HEK293 (cell line): ENCODE measurements at regions not wholly inside any gene's neighbourhood (a gene's known extent, or its start where the extent isn't known, plus 50 kb on each side); places are given as distances from the start of the nearest gene placed in this dataset.

ENCODE experiments used
- CTCF ChIA-PET: fragments of 350-600 bp; formaldehyde crosslinking; extraction: SDS; loops from one replicate; lab custom pipeline; 2021; ENCODE audit warnings: antibody characterized with exemption; lab: Yijun Ruan, JAX
- POLR2A ChIA-PET: fragments of 300-600 bp; formaldehyde crosslinking; extraction: SDS; loops from one replicate; lab custom pipeline; 2020; ENCODE audit warnings: antibody characterized with exemption, inconsistent platforms; lab: Yijun Ruan, JAX
- H3K27ac ChIP-seq: fragments of 200-500 bp; sonication (Bioruptor generic); 2 replicates; pipeline ENCODE4 v1.5.1; 2014; ENCODE audit warnings: low read depth, low read length, control low read depth, inconsistent platforms; ENCODE audit errors: extremely low read depth
- H3K36me3 ChIP-seq, 2 experiments: fragments of 200-500 bp in 1 of 2; sonication (Bioruptor generic) in 1 of 2; 1 replicate in 1 of 2; 2 replicates in 1 of 2; pipeline ENCODE4 v1.5.1; 2014 to 2017; ENCODE audit warnings: inconsistent platforms in 2 of 2, low read length in 2 of 2; ENCODE audit not compliant: control insufficient read depth in 2 of 2, insufficient read depth in 1 of 2
- H3K4me1 ChIP-seq: fragments of 200-500 bp; sonication (Bioruptor generic); 2 replicates; pipeline ENCODE4 v1.5.1; 2014; ENCODE audit warnings: mild to moderate bottlenecking, low read length, inconsistent platforms; ENCODE audit not compliant: control insufficient read depth, insufficient read depth
- H3K4me3 ChIP-seq: 2 replicates; pipeline ENCODE4 v1.5.1; 2011; ENCODE audit warnings: low read depth, mild to moderate bottlenecking, control low read depth, low read length, moderate library complexity
- H3K9me3 ChIP-seq: fragments of 200-500 bp; sonication (Bioruptor generic); 2 replicates; pipeline ENCODE4 v1.5.1; 2014; ENCODE audit warnings: low read depth, low read length, inconsistent platforms; ENCODE audit not compliant: control insufficient read depth, insufficient read depth
- GFI1B ChIP-seq: fragments of 450-650 bp; formaldehyde crosslinking; IDR thresholded peaks from 2 replicates; pipeline ENCODE4 v1.5.1; 2016; ENCODE audit warnings: missing biosample characterization, missing genetic modification characterization
- GLIS2 ChIP-seq: fragments of 450-650 bp; formaldehyde crosslinking; IDR thresholded peaks from 2 replicates; pipeline ENCODE4 v1.5.1; 2016; ENCODE audit warnings: missing biosample characterization, missing genetic modification characterization
- HOXA7 ChIP-seq: sonication (generic); formaldehyde crosslinking; IDR thresholded peaks from 2 replicates; pipeline ENCODE4 v1.8.1; 2022; ENCODE audit warnings: missing genetic modification reagents, borderline replicate concordance
- KLF16 ChIP-seq: fragments of 450-650 bp; formaldehyde crosslinking; IDR thresholded peaks from 2 replicates; pipeline ENCODE4 v1.5.1; 2017; ENCODE audit warnings: missing biosample characterization, missing genetic modification characterization
- ZBTB17 ChIP-seq: fragments of 450-650 bp; formaldehyde crosslinking; IDR thresholded peaks from 2 replicates; pipeline ENCODE4 v1.5.1; 2016; ENCODE audit warnings: missing biosample characterization, missing genetic modification characterization
- ZNF404 ChIP-seq: fragments of 450-650 bp; formaldehyde crosslinking; IDR thresholded peaks from 2 replicates; pipeline ENCODE4 v1.5.1; 2017; ENCODE audit warnings: missing biosample characterization, missing genetic modification characterization
- ZNF514 ChIP-seq: fragments of 450-650 bp; formaldehyde crosslinking; IDR thresholded peaks from 2 replicates; pipeline ENCODE4 v1.5.1; 2016; ENCODE audit warnings: missing biosample characterization, missing genetic modification characterization
- ZNF560 ChIP-seq: fragments of 450-650 bp; formaldehyde crosslinking; IDR thresholded peaks from 2 replicates; pipeline ENCODE4 v1.5.1; 2017; ENCODE audit warnings: missing biosample characterization, missing genetic modification characterization, borderline replicate concordance
- TF ChIP-seq, protein P1 (sequence below): IDR thresholded peaks from 2 replicates; pipeline ENCODE4 v1.6.1; 2011; ENCODE audit warnings: mild to moderate bottlenecking, low read depth, low read length, borderline replicate concordance
- TF ChIP-seq, protein P2 (sequence below): fragments of 450-650 bp; formaldehyde crosslinking; IDR thresholded peaks from 2 replicates; pipeline ENCODE4 v1.5.1; 2016; ENCODE audit warnings: missing biosample characterization, missing genetic modification characterization, borderline replicate concordance
- TF ChIP-seq, protein P3 (sequence below): fragments of 450-650 bp; formaldehyde crosslinking; IDR thresholded peaks from 2 replicates; pipeline ENCODE4 v1.5.1; 2016; ENCODE audit warnings: missing biosample characterization, missing genetic modification characterization
- TF ChIP-seq, protein P4 (sequence below): fragments of 450-650 bp; formaldehyde crosslinking; IDR thresholded peaks from 2 replicates; pipeline ENCODE4 v1.5.1; 2016; ENCODE audit warnings: missing biosample characterization, missing genetic modification characterization
- TF ChIP-seq, protein P5 (sequence below): fragments of 450-650 bp; formaldehyde crosslinking; conservative IDR thresholded peaks from 2 replicates; pipeline ENCODE4 v1.5.1; 2016; ENCODE audit warnings: low read depth, missing biosample characterization, missing genetic modification characterization
- TF ChIP-seq, protein P6 (sequence below): fragments of 450-650 bp; IDR thresholded peaks from 2 replicates; pipeline ENCODE4 v1.5.1; 2018; ENCODE audit warnings: missing biosample characterization, missing genetic modification characterization

DNA sequence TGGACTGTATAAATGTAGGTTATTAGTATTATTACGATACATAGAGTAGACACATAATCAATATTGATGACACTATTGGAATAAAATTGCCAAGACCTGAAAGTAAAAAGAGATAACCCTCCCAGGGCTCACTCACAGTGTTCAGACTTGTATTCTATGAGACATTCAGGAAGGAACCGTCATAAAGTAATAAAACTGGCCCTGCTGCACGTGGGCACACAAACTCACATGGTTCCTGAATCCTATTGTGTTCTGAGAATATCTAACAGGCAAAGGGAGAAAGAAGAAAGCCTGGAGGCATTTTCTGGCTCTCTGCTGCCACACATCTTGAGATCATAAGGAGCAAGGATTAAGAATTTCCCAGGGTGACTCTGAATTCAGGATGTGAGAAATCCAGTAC is 575.9 kb downstream of the HS3ST4 start:
- Histone ChIP-seq H3K36me3 (no peaks in the 10 kb centered on the region), H3K4me3 (no peak overlapping the region), H3K9me3 (no peaks in the 10 kb centered on the region), H3K27ac (no peak overlapping the region)
- CTCF ChIA-PET, result no interaction called here
- TF ChIP-seq, protein P1, sequence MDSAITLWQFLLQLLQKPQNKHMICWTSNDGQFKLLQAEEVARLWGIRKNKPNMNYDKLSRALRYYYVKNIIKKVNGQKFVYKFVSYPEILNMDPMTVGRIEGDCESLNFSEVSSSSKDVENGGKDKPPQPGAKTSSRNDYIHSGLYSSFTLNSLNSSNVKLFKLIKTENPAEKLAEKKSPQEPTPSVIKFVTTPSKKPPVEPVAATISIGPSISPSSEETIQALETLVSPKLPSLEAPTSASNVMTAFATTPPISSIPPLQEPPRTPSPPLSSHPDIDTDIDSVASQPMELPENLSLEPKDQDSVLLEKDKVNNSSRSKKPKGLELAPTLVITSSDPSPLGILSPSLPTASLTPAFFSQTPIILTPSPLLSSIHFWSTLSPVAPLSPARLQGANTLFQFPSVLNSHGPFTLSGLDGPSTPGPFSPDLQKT, result no peak
- TF ChIP-seq HOXA7 (CRISPR knock-in tag) (no peak), ZNF560 (tag by site-specific recombination) (no peak), ZBTB17 (no peak), ZNF404 (no peak)
- TF ChIP-seq, protein P2, sequence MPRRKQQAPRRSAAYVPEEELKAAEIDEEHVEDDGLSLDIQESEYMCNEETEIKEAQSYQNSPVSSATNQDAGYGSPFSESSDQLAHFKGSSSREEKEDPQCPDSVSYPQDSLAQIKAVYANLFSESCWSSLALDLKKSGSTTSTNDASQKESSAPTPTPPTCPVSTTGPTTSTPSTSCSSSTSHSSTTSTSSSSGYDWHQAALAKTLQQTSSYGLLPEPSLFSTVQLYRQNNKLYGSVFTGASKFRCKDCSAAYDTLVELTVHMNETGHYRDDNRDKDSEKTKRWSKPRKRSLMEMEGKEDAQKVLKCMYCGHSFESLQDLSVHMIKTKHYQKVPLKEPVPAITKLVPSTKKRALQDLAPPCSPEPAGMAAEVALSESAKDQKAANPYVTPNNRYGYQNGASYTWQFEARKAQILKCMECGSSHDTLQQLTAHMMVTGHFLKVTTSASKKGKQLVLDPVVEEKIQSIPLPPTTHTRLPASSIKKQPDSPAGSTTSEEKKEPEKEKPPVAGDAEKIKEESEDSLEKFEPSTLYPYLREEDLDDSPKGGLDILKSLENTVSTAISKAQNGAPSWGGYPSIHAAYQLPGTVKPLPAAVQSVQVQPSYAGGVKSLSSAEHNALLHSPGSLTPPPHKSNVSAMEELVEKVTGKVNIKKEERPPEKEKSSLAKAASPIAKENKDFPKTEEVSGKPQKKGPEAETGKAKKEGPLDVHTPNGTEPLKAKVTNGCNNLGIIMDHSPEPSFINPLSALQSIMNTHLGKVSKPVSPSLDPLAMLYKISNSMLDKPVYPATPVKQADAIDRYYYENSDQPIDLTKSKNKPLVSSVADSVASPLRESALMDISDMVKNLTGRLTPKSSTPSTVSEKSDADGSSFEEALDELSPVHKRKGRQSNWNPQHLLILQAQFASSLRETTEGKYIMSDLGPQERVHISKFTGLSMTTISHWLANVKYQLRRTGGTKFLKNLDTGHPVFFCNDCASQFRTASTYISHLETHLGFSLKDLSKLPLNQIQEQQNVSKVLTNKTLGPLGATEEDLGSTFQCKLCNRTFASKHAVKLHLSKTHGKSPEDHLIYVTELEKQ (tag by site-specific recombination), result no peak
- TF ChIP-seq, protein P3, sequence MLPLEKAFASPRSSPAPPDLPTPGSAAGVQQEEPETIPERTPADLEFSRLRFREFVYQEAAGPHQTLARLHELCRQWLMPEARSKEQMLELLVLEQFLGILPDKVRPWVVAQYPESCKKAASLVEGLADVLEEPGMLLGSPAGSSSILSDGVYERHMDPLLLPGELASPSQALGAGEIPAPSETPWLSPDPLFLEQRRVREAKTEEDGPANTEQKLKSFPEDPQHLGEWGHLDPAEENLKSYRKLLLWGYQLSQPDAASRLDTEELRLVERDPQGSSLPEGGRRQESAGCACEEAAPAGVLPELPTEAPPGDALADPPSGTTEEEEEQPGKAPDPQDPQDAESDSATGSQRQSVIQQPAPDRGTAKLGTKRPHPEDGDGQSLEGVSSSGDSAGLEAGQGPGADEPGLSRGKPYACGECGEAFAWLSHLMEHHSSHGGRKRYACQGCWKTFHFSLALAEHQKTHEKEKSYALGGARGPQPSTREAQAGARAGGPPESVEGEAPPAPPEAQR, result no peak
- TF ChIP-seq, all 188 proteins: peak for 0
- POLR2A ChIA-PET, result no interaction called here
- no peaks in the 10 kb centered on the region for H3K4me1 ChIP-seq

DNA sequence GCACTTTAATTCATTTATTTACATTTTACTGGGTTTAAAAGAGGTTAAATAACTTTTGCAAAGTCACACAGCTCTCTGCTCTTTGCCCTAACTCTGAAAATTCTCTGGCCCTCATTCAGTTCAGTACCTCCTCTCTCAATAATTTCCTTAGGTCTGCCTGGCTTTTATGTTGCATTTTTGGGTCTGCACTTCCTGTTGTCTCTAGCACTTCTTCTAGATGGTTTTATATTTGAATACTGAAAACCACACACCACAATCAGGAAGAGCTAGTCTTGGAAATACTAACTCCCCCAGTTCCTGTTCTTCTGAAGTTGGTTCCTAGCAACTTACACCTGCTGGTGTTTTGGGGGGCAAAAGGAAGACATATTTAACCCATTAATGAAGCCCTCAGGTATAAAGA is 577.9 kb downstream of the HS3ST4 start:
- Histone ChIP-seq H3K9me3 (no peaks in the 10 kb centered on the region), H3K4me3 (no peak overlapping the region), H3K4me1 (no peaks in the 10 kb centered on the region), H3K36me3 (no peaks in the 10 kb centered on the region), H3K27ac (no peak overlapping the region)
- ChIA-PET POLR2A (no interaction called here), CTCF (no interaction called here)
- TF ChIP-seq GFI1B (no peak), KLF16 (tag by site-specific recombination) (no peak), GLIS2 (tag by site-specific recombination) (no peak), ZNF514 (tag by site-specific recombination) (no peak)
- TF ChIP-seq, protein P4, sequence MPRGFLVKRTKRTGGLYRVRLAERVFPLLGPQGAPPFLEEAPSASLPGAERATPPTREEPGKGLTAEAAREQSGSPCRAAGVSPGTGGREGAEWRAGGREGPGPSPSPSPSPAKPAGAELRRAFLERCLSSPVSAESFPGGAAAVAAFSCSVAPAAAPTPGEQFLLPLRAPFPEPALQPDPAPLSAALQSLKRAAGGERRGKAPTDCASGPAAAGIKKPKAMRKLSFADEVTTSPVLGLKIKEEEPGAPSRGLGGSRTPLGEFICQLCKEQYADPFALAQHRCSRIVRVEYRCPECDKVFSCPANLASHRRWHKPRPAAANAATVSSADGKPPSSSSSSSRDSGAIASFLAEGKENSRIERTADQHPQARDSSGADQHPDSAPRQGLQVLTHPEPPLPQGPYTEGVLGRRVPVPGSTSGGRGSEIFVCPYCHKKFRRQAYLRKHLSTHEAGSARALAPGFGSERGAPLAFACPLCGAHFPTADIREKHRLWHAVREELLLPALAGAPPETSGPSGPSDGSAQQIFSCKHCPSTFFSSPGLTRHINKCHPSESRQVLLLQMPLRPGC (tag by site-specific recombination), result no peak
- TF ChIP-seq, protein P5, sequence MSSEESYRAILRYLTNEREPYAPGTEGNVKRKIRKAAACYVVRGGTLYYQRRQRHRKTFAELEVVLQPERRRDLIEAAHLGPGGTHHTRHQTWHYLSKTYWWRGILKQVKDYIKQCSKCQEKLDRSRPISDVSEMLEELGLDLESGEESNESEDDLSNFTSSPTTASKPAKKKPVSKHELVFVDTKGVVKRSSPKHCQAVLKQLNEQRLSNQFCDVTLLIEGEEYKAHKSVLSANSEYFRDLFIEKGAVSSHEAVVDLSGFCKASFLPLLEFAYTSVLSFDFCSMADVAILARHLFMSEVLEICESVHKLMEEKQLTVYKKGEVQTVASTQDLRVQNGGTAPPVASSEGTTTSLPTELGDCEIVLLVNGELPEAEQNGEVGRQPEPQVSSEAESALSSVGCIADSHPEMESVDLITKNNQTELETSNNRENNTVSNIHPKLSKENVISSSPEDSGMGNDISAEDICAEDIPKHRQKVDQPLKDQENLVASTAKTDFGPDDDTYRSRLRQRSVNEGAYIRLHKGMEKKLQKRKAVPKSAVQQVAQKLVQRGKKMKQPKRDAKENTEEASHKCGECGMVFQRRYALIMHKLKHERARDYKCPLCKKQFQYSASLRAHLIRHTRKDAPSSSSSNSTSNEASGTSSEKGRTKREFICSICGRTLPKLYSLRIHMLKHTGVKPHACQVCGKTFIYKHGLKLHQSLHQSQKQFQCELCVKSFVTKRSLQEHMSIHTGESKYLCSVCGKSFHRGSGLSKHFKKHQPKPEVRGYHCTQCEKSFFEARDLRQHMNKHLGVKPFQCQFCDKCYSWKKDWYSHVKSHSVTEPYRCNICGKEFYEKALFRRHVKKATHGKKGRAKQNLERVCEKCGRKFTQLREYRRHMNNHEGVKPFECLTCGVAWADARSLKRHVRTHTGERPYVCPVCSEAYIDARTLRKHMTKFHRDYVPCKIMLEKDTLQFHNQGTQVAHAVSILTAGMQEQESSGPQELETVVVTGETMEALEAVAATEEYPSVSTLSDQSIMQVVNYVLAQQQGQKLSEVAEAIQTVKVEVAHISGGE (tag by site-specific recombination), result no peak
- TF ChIP-seq, protein P6, sequence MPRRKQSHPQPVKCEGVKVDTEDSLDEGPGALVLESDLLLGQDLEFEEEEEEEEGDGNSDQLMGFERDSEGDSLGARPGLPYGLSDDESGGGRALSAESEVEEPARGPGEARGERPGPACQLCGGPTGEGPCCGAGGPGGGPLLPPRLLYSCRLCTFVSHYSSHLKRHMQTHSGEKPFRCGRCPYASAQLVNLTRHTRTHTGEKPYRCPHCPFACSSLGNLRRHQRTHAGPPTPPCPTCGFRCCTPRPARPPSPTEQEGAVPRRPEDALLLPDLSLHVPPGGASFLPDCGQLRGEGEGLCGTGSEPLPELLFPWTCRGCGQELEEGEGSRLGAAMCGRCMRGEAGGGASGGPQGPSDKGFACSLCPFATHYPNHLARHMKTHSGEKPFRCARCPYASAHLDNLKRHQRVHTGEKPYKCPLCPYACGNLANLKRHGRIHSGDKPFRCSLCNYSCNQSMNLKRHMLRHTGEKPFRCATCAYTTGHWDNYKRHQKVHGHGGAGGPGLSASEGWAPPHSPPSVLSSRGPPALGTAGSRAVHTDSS (tag by site-specific recombination), result no peak
